SHP77 (cell line): ENCODE measurements at regions not wholly inside any gene's neighbourhood (a gene's known extent, or its start where the extent isn't known, plus 50 kb on each side); places are given as distances from the start of the nearest gene placed in this dataset.
A peak's percentile ranks its signal among the peaks of the same experiment; 100 is the strongest.
"Not testable (repeated sequence)": the region's sequence is repeated elsewhere in the genome, so short reads cannot be mapped to it uniquely, and the experiment has no call there.

Source experiments
- DNase-seq, 2 experiments: peaks; one replicate each; lab custom pipeline; 2025; lab: John Stamatoyannopoulos, UW

DNA sequence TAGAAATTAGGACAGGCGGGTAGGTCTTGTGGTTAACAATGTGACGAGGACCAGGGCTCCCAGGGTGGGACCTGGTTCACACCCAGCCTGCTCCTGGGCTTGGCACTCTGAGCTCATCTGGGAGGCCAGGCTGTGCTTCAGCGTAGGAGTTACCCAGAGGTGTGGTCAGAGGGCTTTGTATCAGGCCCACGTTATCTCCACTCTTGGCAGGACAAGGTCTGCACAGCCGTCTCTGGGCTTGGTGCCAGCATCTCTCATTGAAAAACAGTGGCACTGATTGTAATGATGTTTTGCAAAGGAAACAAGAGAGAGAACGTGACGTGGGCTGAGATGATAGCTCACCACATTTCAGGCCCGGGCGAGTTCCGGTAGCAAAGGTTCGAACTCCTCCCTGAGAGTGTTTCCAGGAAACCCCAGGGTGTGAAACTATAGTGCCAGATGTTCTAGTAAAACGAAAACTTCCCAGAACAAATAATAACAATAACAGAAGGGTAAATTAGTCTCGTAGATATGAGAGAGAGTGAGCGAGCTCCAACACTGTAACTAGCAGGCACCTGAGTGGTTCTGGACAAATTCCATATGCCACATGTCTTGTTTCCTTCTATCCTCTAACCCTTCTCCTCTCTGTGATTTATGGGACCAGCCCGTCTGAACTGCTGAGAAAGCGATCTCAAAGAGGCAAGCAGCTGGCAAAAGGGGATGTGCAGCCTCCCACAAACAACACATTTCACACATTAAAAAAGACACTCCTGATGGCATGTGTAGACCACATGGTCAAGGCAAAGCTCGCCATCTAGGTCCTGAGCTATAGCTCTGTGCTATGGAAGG lies 227.3 kb downstream of the KTN1 start:
- peak; percentile 88 to 90 for DNase-seq

DNA sequence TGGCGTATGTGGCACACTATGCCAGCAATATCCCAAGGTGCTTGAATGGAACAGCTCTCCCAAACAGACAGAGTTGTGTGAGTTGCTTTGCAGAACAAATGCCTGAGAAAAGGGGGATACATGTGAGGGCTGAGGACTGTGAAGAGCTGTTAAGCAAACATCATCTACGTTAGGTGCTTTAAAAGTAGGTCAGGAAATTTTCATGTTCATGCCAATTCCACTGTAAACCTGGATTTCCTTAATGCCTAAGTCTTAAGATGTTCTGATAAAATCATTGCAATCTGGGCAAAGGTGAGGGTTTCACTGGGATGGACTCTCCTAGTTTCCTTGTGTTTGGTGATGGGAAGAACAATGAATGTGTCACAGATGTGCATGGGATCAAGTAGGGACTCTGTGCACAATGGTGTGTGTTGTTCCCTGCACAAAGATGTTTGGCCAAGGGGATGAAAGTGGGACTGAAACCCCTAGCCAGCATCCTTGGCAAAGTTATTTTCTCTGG lies 227.9 kb downstream of the KTN1 start:
- DNase-seq: no peak

DNA sequence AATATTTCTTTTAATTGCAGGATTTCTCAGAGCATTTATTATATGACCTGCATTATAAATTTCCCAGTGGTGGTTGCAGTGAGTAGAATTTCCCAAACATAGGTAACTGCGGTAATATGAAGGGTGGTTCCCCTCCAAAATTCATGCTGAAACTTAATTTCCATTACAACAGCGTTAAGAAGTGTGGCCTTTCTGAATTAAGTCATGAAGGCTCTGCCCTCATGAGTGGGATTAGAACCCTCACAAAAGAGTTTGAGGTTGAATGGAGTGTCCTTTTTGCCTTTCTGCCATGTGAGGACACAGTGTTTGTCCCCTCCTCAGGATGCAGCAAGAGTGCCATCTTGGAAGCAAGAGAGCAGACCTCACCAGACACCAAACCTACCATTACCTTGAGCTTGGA lies 233.6 kb downstream of the KTN1 start:
- DNase-seq: no peak

DNA sequence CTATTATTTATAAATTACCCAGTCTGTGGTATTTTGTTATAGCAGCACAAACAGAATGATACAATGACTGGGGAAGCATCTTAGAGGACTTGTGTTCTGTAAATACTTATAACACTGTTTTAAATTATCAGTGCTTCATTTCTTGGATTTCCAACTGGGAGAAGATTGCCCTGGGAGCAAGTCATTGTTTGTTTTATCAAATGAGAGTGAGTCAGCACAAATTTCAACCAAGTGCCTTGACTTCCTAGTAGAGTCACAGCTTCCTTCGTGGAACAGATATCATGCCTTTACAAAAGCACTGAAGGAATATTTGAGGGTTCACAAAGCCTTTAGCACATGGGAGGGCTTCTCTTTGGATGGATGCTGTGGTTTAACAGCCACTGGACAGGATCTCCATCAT lies 234.1 kb downstream of the KTN1 start:
- DNase-seq: no peak

DNA sequence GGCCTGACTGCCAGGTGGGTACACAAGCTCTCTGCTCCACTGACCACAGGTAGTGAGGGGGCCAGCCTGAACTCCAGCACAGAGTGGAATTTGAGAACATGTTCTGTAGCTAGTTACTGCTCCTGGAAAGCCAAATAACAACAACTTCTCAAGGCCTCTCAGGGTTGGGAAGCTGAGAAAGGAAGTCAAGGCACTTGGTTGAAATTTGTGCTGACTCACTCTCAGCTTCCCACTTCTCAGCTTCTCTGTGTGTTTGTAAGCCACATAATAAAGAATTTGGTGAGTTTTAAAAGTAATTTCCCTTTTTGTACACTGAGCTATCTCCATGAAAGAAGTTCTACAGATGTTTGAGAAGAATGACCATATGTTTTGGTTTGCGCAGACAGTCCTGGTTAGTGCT lies 234.9 kb downstream of the KTN1 start:
- no peak for DNase-seq

DNA sequence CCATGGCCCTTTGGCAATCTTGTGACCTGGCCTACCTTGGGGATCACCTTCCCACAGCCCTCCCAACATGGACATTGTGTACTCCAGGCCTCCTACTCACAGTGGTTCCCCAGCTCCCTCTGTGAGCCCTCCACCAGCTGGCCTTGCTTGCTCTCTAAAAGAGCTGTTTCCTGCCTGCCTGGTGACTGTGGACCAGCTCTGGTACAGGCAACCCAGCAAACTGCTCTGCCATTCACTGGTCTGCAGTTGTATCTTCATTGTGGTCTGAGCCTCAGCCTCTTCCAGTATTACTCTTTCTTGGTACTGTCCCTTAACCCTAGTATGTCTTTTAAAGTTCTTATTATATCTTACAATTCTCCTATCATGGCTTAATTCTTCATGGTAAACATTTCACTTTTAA lies 236.2 kb downstream of the KTN1 start:
- no peak for DNase-seq

DNA sequence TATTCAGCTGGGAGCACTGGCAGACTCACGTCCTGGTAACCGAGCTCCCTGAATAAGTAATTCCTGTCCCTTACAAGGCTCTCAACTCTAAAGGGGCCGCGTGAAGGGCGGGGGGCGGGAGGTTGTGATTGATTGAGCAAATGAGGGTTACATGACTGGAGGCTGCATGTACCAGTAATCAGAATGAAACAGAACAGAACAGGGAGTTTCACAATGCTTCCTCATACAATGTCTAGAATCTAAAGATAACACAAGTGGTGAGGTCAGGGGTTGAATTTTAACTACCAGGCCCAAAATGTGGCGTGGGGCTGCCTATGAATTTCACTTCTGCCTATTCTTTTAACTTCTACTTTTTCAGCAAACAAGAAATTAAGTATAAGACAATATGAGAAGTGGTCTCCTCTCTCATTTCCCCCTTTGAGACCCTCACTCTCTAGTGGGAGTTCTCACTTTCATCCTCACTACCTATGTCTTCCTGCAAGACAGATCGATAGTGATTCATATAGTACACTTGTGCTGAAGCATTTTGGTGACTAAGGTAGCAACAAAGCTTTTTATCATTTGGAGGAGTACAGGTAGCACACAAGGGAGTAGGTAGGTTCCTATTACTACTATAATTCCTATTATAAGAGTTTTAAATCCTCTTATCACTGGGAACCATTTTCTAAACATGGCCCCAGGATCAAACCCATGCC lies 239.8 kb downstream of the KTN1 start:
- DNase-seq: no peak

DNA sequence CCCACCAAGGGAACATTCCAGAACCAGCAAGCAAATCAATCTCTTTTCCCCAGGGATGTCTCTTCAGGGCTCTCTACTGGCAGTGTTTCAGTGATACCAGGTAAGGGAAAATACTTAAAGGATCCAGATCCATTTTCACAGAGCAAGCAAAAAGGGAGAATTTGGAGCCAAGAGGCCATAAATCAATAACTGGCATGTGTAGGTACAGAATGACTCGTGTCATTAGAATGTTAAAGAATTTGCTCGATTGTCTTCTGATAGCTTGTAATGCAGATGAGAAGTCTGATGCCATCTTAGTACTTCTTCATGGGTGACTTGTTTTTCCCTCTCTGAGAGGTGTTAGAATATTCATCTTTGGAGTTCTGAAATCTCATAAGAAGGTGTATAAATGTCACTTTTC lies 242.9 kb downstream of the KTN1 start:
- no peak for DNase-seq

DNA sequence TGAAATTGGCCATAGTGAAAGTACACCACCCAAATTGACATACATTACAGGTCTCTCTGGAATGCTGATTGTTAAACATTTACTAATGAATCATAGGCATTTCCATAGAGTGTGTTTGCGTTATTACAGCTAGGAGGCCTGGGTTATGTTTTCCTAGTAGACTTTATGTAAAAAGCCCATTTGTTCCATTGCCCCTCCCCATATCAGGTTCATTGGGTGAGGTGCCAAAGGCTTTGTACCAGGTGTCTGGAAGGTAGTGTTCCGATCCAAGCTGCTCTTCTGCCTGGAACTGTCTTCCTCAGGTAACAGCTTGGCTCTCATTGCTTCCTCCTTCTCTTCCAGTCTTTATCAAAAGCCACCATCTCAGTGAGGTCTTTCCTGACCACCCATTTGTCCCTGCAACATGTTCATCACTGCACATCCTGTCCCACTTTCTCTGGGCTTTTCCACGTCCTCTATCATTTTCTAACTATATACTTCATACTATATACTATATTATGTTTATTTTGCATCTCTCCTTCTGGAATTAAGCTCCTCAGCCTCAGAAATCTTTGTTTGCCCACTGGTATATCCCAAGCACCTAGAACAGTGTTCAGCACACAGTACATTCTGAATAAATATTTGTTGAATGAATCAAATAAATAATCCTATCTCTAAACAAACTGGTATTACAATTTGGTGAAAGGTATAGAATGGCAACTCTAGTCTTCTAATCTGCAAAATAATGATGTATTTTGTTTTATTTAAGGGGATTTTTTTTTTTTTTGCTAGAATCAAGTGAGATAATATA lies 252.3 kb downstream of the KTN1 start:
- DNase-seq: no peak

DNA sequence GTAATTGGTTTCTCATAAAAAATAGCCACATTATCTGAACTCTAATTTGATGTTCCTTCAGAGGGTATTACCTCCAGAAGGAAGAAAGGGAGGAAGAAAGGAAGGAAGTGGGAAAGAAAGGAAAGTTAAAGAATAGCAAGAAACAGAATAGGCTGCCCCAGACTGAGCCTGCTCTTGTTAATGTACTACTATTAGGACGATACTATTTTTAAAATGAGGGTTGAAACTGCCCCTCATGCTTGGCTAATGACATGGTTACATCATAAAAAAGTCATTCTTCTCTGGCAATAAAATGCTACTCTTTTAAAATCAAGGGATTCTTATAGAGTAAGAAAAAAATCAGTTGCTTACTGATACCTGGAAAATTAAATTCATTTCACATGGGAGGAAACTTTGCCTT lies 253.0 kb downstream of the KTN1 start:
- no peak for DNase-seq

DNA sequence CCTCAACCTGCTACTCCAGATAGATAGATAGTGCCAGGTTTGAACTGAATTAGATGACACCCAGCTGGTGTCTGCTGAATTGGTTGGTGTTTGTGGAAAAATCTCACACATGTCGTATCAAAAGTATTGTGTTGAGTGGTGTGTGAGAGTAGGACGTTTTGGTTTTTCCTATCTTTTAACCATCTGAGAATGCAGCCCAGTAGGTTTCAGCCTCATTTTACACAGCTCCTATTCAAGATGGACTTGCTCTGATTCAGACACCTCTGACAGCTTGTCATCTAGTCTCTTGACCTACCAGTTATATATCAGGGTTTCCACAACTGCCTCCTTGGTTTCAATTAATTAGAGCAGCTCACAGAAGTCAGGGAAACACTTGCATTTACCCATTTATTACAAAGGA lies 254.4 kb downstream of the KTN1 start:
- no peak for DNase-seq

DNA sequence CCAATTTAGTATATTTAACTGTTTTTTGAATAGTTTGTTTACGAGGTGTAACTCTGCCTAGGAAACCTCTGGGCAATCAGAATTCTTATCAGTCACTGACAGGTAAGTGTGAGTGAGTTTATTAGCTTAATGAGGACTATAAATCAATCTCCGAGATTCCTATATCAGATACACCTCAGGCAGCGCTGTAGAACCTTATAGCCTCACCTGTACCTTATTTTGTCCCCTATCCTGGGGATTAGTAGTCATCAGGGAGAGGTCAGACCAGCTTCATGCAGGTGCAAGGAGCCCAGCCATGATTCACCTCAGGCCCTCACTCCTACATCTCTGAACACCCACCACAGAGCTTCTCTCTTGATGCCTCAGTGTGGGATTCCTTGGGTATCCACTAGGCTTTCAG lies 256.0 kb downstream of the KTN1 start:
- DNase-seq: no peak

DNA sequence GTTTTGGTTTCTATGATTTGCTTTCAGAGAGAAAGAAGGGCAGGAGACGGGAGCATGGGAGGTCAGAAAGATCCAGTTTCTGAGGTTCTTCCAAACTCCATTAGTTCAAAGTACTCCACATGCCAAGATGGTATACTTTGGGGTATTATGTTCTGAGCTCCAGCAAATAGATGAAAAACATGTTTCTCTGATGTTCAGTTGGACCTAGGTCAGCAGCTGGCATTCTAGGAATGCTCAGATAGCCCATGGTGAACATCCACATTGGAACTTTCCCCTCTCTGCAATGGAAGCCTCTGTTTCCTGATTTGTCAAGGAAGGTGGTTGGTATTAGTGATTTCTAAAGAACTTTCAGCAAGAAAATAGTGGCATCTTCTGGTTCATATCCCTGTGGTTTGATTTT lies 257.5 kb downstream of the KTN1 start:
- no peak for DNase-seq

DNA sequence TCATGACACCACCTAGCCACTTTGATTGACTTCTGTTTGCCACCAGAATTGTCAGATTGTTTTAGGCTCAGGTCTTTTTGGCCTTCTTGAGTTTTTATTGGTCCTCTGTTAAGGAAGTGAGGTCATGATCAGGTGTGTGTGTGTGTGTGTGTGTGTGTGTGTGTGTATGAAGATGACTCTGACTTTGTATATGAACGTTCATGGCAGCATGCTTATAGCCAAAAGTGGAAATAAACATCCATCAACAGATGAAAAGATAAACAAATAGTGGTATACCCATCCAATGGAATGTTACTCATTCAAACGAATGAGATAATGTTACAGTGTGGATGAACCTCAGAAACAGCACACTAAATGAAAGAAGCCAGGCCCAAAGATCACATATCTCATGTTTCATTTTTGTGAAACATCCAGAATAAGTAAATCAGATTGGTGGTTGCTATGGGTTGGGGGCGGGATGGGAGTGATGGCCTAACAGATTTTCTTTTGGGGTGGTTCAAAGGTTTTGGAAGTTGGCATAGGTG lies 258.6 kb downstream of the KTN1 start:
- DNase-seq: no peak

DNA sequence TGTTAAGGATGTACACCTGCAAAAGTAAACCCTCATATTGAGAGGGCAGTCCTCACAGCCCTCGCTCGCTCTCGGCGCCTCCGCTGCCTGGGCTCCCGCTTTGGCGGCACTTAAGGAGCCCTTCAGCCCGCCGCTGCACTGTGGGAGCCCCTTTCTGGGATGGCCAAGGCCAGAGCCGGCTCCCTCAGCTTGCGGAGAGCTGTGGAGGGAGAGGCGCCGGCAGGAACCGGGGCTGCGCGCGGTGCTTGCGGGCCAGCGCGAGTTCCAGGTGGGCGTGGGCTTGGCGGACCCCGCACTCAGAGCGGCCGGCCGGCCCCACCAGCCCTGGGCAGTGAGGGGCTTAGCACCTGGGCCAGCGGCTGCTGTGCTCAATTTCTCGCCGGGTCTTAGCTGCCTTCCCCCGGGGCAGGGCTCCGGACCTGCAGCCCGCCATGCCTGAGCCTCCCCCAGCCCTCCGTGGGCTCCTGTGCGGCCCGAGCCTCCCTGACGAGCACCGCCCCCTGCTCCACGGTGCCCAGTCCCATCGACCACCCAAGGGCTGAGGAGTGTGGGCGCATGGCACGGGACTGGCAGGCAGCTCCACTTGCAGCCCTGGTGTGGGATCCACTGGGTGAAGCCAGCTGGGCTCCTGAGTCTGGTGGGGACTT lies 259.4 kb downstream of the KTN1 start:
- not testable (repeated sequence) for DNase-seq

DNA sequence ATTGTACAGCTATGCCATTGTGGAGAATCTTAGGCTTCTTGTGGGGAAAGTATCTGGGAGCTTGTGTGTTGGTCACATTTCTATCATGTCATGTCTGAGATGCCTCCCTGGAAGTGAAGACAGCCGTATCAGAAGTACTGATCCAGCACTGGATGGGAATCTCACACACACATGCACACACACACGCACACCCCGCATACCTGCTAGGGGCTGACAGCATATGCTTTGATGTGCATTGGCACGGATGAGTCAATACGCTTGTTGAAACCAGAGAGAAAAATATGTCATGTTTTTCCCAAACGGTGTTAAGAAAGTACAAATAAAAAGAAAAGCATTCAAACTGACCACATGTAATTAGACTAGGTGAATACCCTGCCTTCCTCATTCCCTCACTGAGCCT lies 260.8 kb downstream of the KTN1 start:
- no peak for DNase-seq

DNA sequence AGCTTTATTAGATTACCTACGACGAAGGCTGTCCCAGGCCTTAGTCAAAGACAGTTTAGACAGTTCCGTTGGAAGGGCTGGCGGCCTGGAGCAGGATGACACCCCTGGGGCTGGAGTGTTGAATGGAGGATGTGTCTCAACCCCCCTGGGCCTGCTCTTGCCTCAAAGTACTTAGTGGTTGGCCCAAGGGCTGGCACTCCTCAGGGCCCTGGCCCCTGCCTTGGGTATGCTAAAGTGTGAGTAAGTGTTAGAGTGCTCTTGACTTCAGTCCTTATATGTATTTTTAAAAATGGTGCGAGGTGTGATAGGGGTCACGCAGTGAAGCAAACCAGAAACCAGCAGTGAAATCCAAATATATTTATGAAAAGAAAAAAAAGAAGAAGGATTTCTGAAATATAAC lies 261.6 kb downstream of the KTN1 start:
- DNase-seq: no peak

DNA sequence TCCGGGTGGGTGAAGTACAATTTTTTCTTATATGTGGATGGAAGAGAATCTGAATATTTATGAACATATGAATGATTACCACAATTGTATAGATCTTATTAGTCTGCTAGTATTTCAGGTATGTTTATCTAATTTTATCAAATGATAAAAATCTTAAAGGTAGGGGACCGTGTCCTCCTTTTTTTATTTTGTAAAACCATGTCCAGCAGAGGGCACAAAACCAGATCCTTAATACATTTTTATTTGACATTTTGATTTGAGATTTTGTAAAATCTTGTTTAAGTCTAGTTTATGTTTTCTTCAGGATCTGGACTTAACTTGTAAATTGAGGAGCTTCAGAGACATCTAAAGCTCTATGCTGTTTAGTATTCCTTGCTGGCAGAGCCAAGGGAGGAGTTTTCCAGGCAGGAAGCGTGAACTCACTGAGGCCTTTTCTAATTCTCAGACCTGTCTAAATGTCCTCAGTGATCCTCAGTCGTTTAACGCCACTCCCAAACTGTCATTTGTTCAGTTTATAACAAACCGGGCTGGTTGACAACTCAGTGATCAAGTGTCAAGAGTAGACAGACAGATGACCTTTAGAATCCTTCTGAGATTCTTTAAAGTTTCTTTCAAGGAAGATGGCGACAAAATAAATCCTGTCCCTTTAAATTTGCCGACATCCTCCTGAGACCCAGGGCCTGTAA lies 263.9 kb downstream of the KTN1 start:
- DNase-seq: no peak

DNA sequence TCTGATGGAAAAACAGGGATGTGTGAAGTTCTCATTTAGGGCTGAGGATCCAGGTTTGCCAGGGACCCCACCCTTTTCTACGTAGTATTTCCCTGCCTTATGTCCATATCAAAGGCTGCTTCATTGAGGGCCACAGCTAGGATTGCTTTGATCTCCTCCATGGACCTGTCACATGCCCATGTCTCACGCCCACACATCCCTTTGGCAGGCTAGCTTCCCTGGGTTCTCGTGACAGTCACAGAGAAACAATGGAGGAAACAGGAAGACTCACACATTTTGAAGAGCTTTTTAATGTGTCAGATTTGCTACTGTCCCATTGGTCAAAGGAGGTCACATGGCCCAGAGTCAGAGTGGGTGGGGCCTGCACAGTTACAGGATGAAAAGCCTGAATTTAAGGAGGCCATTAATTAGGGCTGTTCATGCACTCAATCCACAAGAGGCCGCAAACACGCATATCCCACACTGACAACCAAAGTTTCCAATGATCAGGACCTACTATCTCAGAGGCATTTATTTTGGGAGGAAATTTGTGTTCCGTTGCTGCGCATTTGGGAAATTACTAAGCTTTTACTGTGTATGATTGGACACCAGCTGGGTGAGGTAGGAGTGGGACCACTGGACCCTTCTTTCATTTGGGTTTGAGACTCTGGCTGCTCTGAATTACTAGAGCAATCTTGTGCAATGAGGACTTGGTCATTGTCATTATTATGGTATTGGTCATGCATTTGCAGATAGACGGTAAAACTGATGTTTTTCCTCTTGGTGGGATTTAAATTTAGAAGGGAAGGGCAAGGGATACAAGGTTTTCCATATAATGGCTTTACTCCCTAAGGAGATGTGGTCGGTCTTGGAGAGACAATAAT lies 266.2 kb downstream of the KTN1 start:
- no peak for DNase-seq

DNA sequence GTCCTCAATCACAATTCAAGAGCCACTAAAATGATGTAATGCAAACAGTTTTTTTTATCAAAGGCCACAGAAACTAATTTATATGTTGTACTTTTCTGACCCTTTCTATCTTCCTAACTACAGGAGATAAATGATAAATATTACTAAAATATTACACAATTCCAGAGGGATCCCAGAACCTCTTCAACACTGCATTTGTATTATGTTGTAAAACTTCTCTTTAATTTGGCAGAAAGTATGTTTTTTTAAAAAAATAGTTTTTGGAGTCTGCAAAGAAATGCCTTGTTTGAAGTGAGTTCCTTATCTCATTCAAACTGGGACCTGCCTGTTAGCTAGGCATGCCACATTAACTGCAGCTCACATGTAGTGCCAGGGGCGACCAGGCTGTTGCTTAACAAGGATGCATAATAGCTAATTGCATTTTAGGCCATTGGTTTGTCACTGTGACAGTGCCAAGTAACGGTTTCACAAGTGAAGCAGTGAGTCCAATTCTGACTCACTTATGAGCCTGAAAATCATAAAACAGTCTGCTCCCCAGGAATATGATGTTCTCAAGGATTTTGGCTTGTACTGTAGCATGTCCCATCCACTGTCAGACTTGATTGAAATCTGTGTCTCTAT lies 266.9 kb downstream of the KTN1 start:
- DNase-seq: no peak
